SU-DHL-6 (cell line): ENCODE measurements at regions not wholly inside any gene's neighbourhood (a gene's known extent, or its start where the extent isn't known, plus 50 kb on each side); places are given as distances from the start of the nearest gene placed in this dataset.

Experiments
- H2AFZ ChIP-seq: fragments of 200-600 bp; sonication (generic); 2 replicates; pipeline ENCODE4 v1.6.1; 2014; ENCODE audit warnings: low read depth, mild to moderate bottlenecking, moderate library complexity, mixed read lengths, antibody characterized with exemption, low read length; ENCODE audit not compliant: severe bottlenecking
- H3F3A ChIP-seq: fragments of 200-600 bp; shearing (Covaris generic); 2 replicates; pipeline ENCODE4 v1.6.0; 2016; ENCODE audit warnings: antibody characterized with exemption, mild to moderate bottlenecking; ENCODE audit not compliant: insufficient read depth
- H3K27ac ChIP-seq: fragments of 200-600 bp; sonication (generic); 2 replicates; pipeline ENCODE4 v1.5.1; 2016; ENCODE audit warnings: low read depth, mild to moderate bottlenecking, low read length, moderate library complexity, mixed read lengths
- H3K27me3 ChIP-seq: fragments of 200-600 bp; sonication (generic), shearing (Covaris generic); 2 replicates; pipeline ENCODE4 v1.6.0; 2014; ENCODE audit warnings: mild to moderate bottlenecking, low read length
- H3K36me3 ChIP-seq: fragments of 200-600 bp; sonication (generic); 2 replicates; pipeline ENCODE4 v1.6.1; 2014; ENCODE audit warnings: mild to moderate bottlenecking, low read length, mixed read lengths
- H3K4me2 ChIP-seq: fragments of 300-600, 200-600 bp; shearing (Covaris generic), sonication (generic); 2 replicates; pipeline ENCODE4 v1.6.0; 2014; ENCODE audit warnings: low read length, low read depth, mild to moderate bottlenecking; ENCODE audit not compliant: poor library complexity, severe bottlenecking
- H3K4me3 ChIP-seq: fragments of 200-600 bp; sonication (generic); 2 replicates; pipeline ENCODE4 v1.5.1; 2014; ENCODE audit warnings: antibody characterized with exemption, low read length, mild to moderate bottlenecking, mixed read lengths; ENCODE audit not compliant: insufficient read depth, poor library complexity, severe bottlenecking
- H3K79me2 ChIP-seq: fragments of 200-600 bp; sonication (generic); 2 replicates; pipeline ENCODE4 v1.6.1; 2014; ENCODE audit warnings: mild to moderate bottlenecking, low read length, moderate library complexity; ENCODE audit not compliant: insufficient read depth
- H3K9ac ChIP-seq: fragments of 200-600 bp; sonication (generic); 2 replicates; pipeline ENCODE4 v1.7.0; 2014; ENCODE audit warnings: mild to moderate bottlenecking, low read length
- H3K9me2 ChIP-seq: fragments of 200-600 bp; sonication (generic); replicated peaks from 2 replicates; pipeline ENCODE4 v1.6.1; 2014; ENCODE audit warnings: low read length; ENCODE audit not compliant: insufficient read depth
- H3K9me3 ChIP-seq: fragments of 200-600 bp; sonication (generic); 2 replicates; pipeline ENCODE4 v1.6.1; 2014; ENCODE audit warnings: low read length, mixed read lengths; ENCODE audit not compliant: insufficient read depth
- H4K20me1 ChIP-seq: fragments of 200-600 bp; sonication (generic); 2 replicates; pipeline ENCODE4 v1.6.1; 2014; ENCODE audit warnings: low read depth, mild to moderate bottlenecking, antibody characterized with exemption, low read length, moderate library complexity, mixed read lengths
- CTCF ChIP-seq: fragments of 200-600 bp; sonication (generic); IDR thresholded peaks from one replicate; pipeline ENCODE4 v1.5.1; 2017; ENCODE audit warnings: antibody characterized with exemption, mild to moderate bottlenecking, low read length, moderate library complexity; ENCODE audit not compliant: insufficient read depth, poor library complexity, severe bottlenecking
- EZH2phosphoT487 ChIP-seq: fragments of 200-600 bp; sonication (generic), shearing (Covaris generic); conservative IDR thresholded peaks from 2 replicates; pipeline ENCODE4 v1.6.1; 2018; ENCODE audit warnings: mild to moderate bottlenecking, antibody characterized with exemption, low read length, moderate library complexity, mixed read lengths

GRCh38 chr3:110381992-110382391 is 689.6 kb upstream of the NECTIN3 start:
- TF ChIP-seq EZH2phosphoT487 (no peak), CTCF (no peak)
- Histone ChIP-seq H3K79me2 (no peaks in the 10 kb centered on the region), H3K27ac (no peak overlapping the region), H2AFZ (no peak overlapping the region), H3K9ac (no peak overlapping the region), H4K20me1 (no peaks in the 10 kb centered on the region), H3K4me2 (no peak overlapping the region), H3K27me3 (no peaks in the 10 kb centered on the region), H3K9me2 (no peaks in the 10 kb centered on the region), H3F3A (no peaks in the 10 kb centered on the region), H3K36me3 (no peaks in the 10 kb centered on the region), H3K4me3 (no peak overlapping the region), H3K9me3 (no peaks in the 10 kb centered on the region)

GRCh38 chr3:110383356-110383755 is 688.3 kb upstream of the NECTIN3 start:
- no peak for TF ChIP-seq EZH2phosphoT487
- no peak for TF ChIP-seq CTCF
- no peak overlapping the region for H3K27ac ChIP-seq
- H4K20me1 ChIP-seq = no peaks in the 10 kb centered on the region
- H3F3A ChIP-seq = no peaks in the 10 kb centered on the region
- H3K9me3 ChIP-seq = no peaks in the 10 kb centered on the region
- no peaks in the 10 kb centered on the region for H3K27me3 ChIP-seq
- no peaks in the 10 kb centered on the region for H3K9me2 ChIP-seq
- H3K9ac ChIP-seq = no peak overlapping the region
- no peaks in the 10 kb centered on the region for H3K79me2 ChIP-seq
- H2AFZ ChIP-seq = no peak overlapping the region
- H3K4me3 ChIP-seq = no peak overlapping the region
- H3K4me2 ChIP-seq = no peak overlapping the region
- no peaks in the 10 kb centered on the region for H3K36me3 ChIP-seq

- H3K27ac ChIP-seq = no peak overlapping the region
- H3F3A ChIP-seq = no peaks in the 10 kb centered on the region
- no peaks in the 10 kb centered on the region for H4K20me1 ChIP-seq
- no peaks in the 10 kb centered on the region for H3K9me2 ChIP-seq
- H3K4me2 ChIP-seq = no peak overlapping the region
- no peaks in the 10 kb centered on the region for H3K9me3 ChIP-seq
- no peak overlapping the region for H2AFZ ChIP-seq
- no peaks in the 10 kb centered on the region for H3K79me2 ChIP-seq
- no peak overlapping the region for H3K4me3 ChIP-seq
- TF ChIP-seq EZH2phosphoT487 = no peak
- H3K36me3 ChIP-seq = no peaks in the 10 kb centered on the region
- no peaks in the 10 kb centered on the region for H3K27me3 ChIP-seq
- no peak overlapping the region for H3K9ac ChIP-seq
Observed at GRCh38 chr3:110384601-110385000, 687.0 kb upstream of the NECTIN3 start.

GRCh38 chr3:110389005-110389404 is 682.6 kb upstream of the NECTIN3 start:
- Histone ChIP-seq H3K9me3 (no peaks in the 10 kb centered on the region), H3K9ac (no peak overlapping the region), H3K27ac (no peak overlapping the region), H3K4me3 (no peak overlapping the region), H2AFZ (no peak overlapping the region), H3K79me2 (no peaks in the 10 kb centered on the region), H3K4me2 (no peak overlapping the region), H4K20me1 (no peaks in the 10 kb centered on the region), H3K9me2 (no peaks in the 10 kb centered on the region), H3K27me3 (no peaks in the 10 kb centered on the region), H3F3A (no peaks in the 10 kb centered on the region), H3K36me3 (no peaks in the 10 kb centered on the region)
- TF ChIP-seq EZH2phosphoT487 = no peak
- no peak for TF ChIP-seq CTCF
